SK-N-MC (cell line): ENCODE measurements at regions not wholly inside any gene's neighbourhood (a gene's known extent, or its start where the extent isn't known, plus 50 kb on each side); places are given as distances from the start of the nearest gene placed in this dataset.

ENCODE experiments used
- FOXP2 ChIP-seq: optimal IDR thresholded peaks from 2 replicates; pipeline ENCODE3; 2011; ENCODE audit warnings: mild to moderate bottlenecking, moderate library complexity; ENCODE audit not compliant: insufficient read depth; ENCODE audit errors: extremely low read length, control extremely low read depth
- POLR2AphosphoS5 ChIP-seq: IDR thresholded peaks from 2 replicates; pipeline ENCODE4 v1.6.1; 2012; ENCODE audit warnings: mild to moderate bottlenecking, low read depth, low read length, borderline replicate concordance

GRCh38 chr2:58708565-58708964 is 467.4 kb upstream of the FANCL start:
- TF ChIP-seq FOXP2 (no peak), POLR2AphosphoS5 (no peak)
